ENCODE measurements at regions not wholly inside any gene's neighbourhood (a gene's known extent, or its start where the extent isn't known, plus 50 kb on each side); places are given as distances from the start of the nearest gene placed in this dataset.

GRCh38 chr20:54736421-54736820, 261.0 kb downstream of the DOK5 start:
- no peak overlapping the region for H2BK12ac ChIP-seq (ENCODE audit: low read length in 2 of 2)
- no peak overlapping the region for H3K14ac ChIP-seq (ENCODE audit: low read length in 2 of 2)
- H3K79me1 ChIP-seq (replicated peaks; ENCODE audit: low read length, poor library complexity, severe bottlenecking) = no peaks in the 10 kb centered on the region
- H4K8ac ChIP-seq (ENCODE audit: low read length) = no peak overlapping the region
- H2BK15ac ChIP-seq (ENCODE audit: low read depth, poor library complexity, severe bottlenecking) = no peak overlapping the region
- no peaks in the 10 kb centered on the region for H3K9me3 ChIP-seq (ENCODE audit: control insufficient read depth, low read length)
- H3K23ac ChIP-seq (ENCODE audit: low read length in 2 of 2) = no peak overlapping the region
- H2AFZ ChIP-seq (ENCODE audit: low read depth, low read length) = no peak overlapping the region
- no peak overlapping the region for H2BK120ac ChIP-seq (ENCODE audit: low read depth, low read length)
- H3K4me1 ChIP-seq (ENCODE audit: control insufficient read depth, insufficient read depth, low read depth, low read length) = no peaks in the 10 kb centered on the region
- no peak overlapping the region for H4K91ac ChIP-seq (ENCODE audit: low read length)
- no peak overlapping the region for H3K4me2 ChIP-seq (ENCODE audit: low read length, poor library complexity, severe bottlenecking)
- no peak overlapping the region for H3K4ac ChIP-seq (ENCODE audit: low read depth in 1 of 2, low read length in 2 of 2)
- H3K9ac ChIP-seq (ENCODE audit: low read length) = no peak overlapping the region
- no peak overlapping the region for H2AK5ac ChIP-seq (ENCODE audit: low read length, severe bottlenecking)
- H3K27me3 ChIP-seq (ENCODE audit: control insufficient read depth in 1 of 2, insufficient read depth in 1 of 2, low read length in 2 of 2) = no peaks in the 10 kb centered on the region
- no peak overlapping the region for H3K18ac ChIP-seq (ENCODE audit: low read depth in 1 of 2, low read length in 2 of 2)
- H3K4me3 ChIP-seq (ENCODE audit: insufficient read depth in 1 of 2, low read depth in 1 of 2, low read length in 2 of 2) = no peak overlapping the region
- no peak overlapping the region for H3K27ac ChIP-seq (ENCODE audit: low read length, poor library complexity, severe bottlenecking)
- 83% methylated on average over 1 of the region's 4 CpGs for WGBS
- H3K36me3 ChIP-seq (ENCODE audit: control insufficient read depth in 1 of 2, insufficient read depth in 2 of 2, low read depth in 1 of 2, low read length in 2 of 2) = no peaks in the 10 kb centered on the region
- no peak for DNase-seq
- no peak overlapping the region for H2BK5ac ChIP-seq (ENCODE audit: low read depth, low read length, poor library complexity, severe bottlenecking)

GRCh38 chr20:54733687-54734086, 258.3 kb downstream of the DOK5 start:
- Histone ChIP-seq H2BK12ac (ENCODE audit: low read length in 2 of 2) (no peak overlapping the region), H4K91ac (ENCODE audit: low read length) (no peak overlapping the region), H3K14ac (ENCODE audit: low read length in 2 of 2) (no peak overlapping the region), H2BK5ac (ENCODE audit: low read depth, low read length, poor library complexity, severe bottlenecking) (no peak overlapping the region), H3K4me3 (ENCODE audit: insufficient read depth in 1 of 2, low read depth in 1 of 2, low read length in 2 of 2) (no peak overlapping the region), H2AFZ (ENCODE audit: low read depth, low read length) (no peak overlapping the region), H3K27ac (ENCODE audit: low read length, poor library complexity, severe bottlenecking) (no peak overlapping the region), H2BK120ac (ENCODE audit: low read depth, low read length) (no peak overlapping the region), H3K27me3 (ENCODE audit: control insufficient read depth in 1 of 2, insufficient read depth in 1 of 2, low read length in 2 of 2) (no peaks in the 10 kb centered on the region), H3K79me1 (replicated peaks; ENCODE audit: low read length, poor library complexity, severe bottlenecking) (no peaks in the 10 kb centered on the region), H2AK5ac (ENCODE audit: low read length, severe bottlenecking) (no peak overlapping the region), H3K36me3 (ENCODE audit: control insufficient read depth in 1 of 2, insufficient read depth in 2 of 2, low read depth in 1 of 2, low read length in 2 of 2) (no peaks in the 10 kb centered on the region), H3K9me3 (ENCODE audit: control insufficient read depth, low read length) (no peaks in the 10 kb centered on the region), H3K18ac (ENCODE audit: low read depth in 1 of 2, low read length in 2 of 2) (no peak overlapping the region), H2BK15ac (ENCODE audit: low read depth, poor library complexity, severe bottlenecking) (no peak overlapping the region), H3K4ac (ENCODE audit: low read depth in 1 of 2, low read length in 2 of 2) (no peak overlapping the region), H3K9ac (ENCODE audit: low read length) (no peak overlapping the region), H3K4me2 (ENCODE audit: low read length, poor library complexity, severe bottlenecking) (no peak overlapping the region), H3K23ac (ENCODE audit: low read length in 2 of 2) (no peak overlapping the region), H4K8ac (ENCODE audit: low read length) (no peak overlapping the region), H3K4me1 (ENCODE audit: control insufficient read depth, insufficient read depth, low read depth, low read length) (no peaks in the 10 kb centered on the region)
- no peak for DNase-seq

- Histone ChIP-seq H3K23ac (ENCODE audit: low read length in 2 of 2) (no peak overlapping the region), H3K4ac (ENCODE audit: low read depth in 1 of 2, low read length in 2 of 2) (no peak overlapping the region), H3K14ac (ENCODE audit: low read length in 2 of 2) (no peak overlapping the region), H3K27me3 (ENCODE audit: control insufficient read depth in 1 of 2, insufficient read depth in 1 of 2, low read length in 2 of 2) (no peaks in the 10 kb centered on the region), H3K4me3 (ENCODE audit: insufficient read depth in 1 of 2, low read depth in 1 of 2, low read length in 2 of 2) (no peak overlapping the region), H3K9me3 (ENCODE audit: control insufficient read depth, low read length) (no peaks in the 10 kb centered on the region), H2BK12ac (ENCODE audit: low read length in 2 of 2) (no peak overlapping the region), H2AK5ac (ENCODE audit: low read length, severe bottlenecking) (no peak overlapping the region), H3K18ac (ENCODE audit: low read depth in 1 of 2, low read length in 2 of 2) (no peak overlapping the region), H4K8ac (ENCODE audit: low read length) (no peak overlapping the region), H2BK120ac (ENCODE audit: low read depth, low read length) (no peak overlapping the region), H3K4me2 (ENCODE audit: low read length, poor library complexity, severe bottlenecking) (no peak overlapping the region), H2BK5ac (ENCODE audit: low read depth, low read length, poor library complexity, severe bottlenecking) (no peak overlapping the region), H3K4me1 (ENCODE audit: control insufficient read depth, insufficient read depth, low read depth, low read length) (no peaks in the 10 kb centered on the region), H3K36me3 (ENCODE audit: control insufficient read depth in 1 of 2, insufficient read depth in 2 of 2, low read depth in 1 of 2, low read length in 2 of 2) (no peaks in the 10 kb centered on the region), H3K9ac (ENCODE audit: low read length) (no peak overlapping the region), H2BK15ac (ENCODE audit: low read depth, poor library complexity, severe bottlenecking) (no peak overlapping the region), H4K91ac (ENCODE audit: low read length) (no peak overlapping the region), H3K27ac (ENCODE audit: low read length, poor library complexity, severe bottlenecking) (no peak overlapping the region), H3K79me1 (replicated peaks; ENCODE audit: low read length, poor library complexity, severe bottlenecking) (no peaks in the 10 kb centered on the region), H2AFZ (ENCODE audit: low read depth, low read length) (no peak overlapping the region)
- no peak for DNase-seq
- 60% methylated on average over 1 of the region's 4 CpGs for WGBS
Observed at GRCh38 chr20:54727490-54727889, 252.1 kb downstream of the DOK5 start.

- Histone ChIP-seq H3K36me3 (ENCODE audit: control insufficient read depth in 1 of 2, insufficient read depth in 2 of 2, low read depth in 1 of 2, low read length in 2 of 2) (no peaks in the 10 kb centered on the region), H2BK120ac (ENCODE audit: low read depth, low read length) (no peak overlapping the region), H3K9me3 (ENCODE audit: control insufficient read depth, low read length) (no peaks in the 10 kb centered on the region), H3K4me3 (ENCODE audit: insufficient read depth in 1 of 2, low read depth in 1 of 2, low read length in 2 of 2) (no peak overlapping the region), H4K8ac (ENCODE audit: low read length) (no peak overlapping the region), H3K4me2 (ENCODE audit: low read length, poor library complexity, severe bottlenecking) (no peak overlapping the region), H2BK12ac (ENCODE audit: low read length in 2 of 2) (no peak overlapping the region), H3K4me1 (ENCODE audit: control insufficient read depth, insufficient read depth, low read depth, low read length) (no peaks in the 10 kb centered on the region), H3K27ac (ENCODE audit: low read length, poor library complexity, severe bottlenecking) (no peak overlapping the region), H4K91ac (ENCODE audit: low read length) (no peak overlapping the region), H3K79me1 (replicated peaks; ENCODE audit: low read length, poor library complexity, severe bottlenecking) (no peaks in the 10 kb centered on the region), H2BK15ac (ENCODE audit: low read depth, poor library complexity, severe bottlenecking) (no peak overlapping the region), H3K9ac (ENCODE audit: low read length) (no peak overlapping the region), H3K14ac (ENCODE audit: low read length in 2 of 2) (no peak overlapping the region), H3K18ac (ENCODE audit: low read depth in 1 of 2, low read length in 2 of 2) (no peak overlapping the region), H3K23ac (ENCODE audit: low read length in 2 of 2) (no peak overlapping the region), H2AFZ (ENCODE audit: low read depth, low read length) (no peak overlapping the region), H2BK5ac (ENCODE audit: low read depth, low read length, poor library complexity, severe bottlenecking) (no peak overlapping the region), H2AK5ac (ENCODE audit: low read length, severe bottlenecking) (no peak overlapping the region), H3K4ac (ENCODE audit: low read depth in 1 of 2, low read length in 2 of 2) (no peak overlapping the region), H3K27me3 (ENCODE audit: control insufficient read depth in 1 of 2, insufficient read depth in 1 of 2, low read length in 2 of 2) (no peaks in the 10 kb centered on the region)
- WGBS = 67% methylated on average over 6 of the region's 6 CpGs
- DNase-seq = no peak
Observed at GRCh38 chr20:54726687-54727300, 251.4 kb downstream of the DOK5 start.

Data from mesenchymal stem cell (in vitro differentiated cells and primary cell).